K562 (cell line): ENCODE measurements at regions not wholly inside any gene's neighbourhood (a gene's known extent, or its start where the extent isn't known, plus 50 kb on each side); places are given as distances from the start of the nearest gene placed in this dataset.

Experiments
- ATAC-seq: fragments of 200-7000 bp; cut with Tn5 transposase; 3 replicates; pipeline ENCODE4 v1.9.1; 2020; ENCODE audit warnings: moderate library complexity
- BruUV-seq: library from RNA; stranded (reverse); fragments of 400-500 nt; replicated peaks from 2 replicates; lab custom pipeline; 2021; lab: Mats Ljungman, UMichigan
- CTCF ChIA-PET: fragments of 300-600 bp; formaldehyde crosslinking; extraction: SDS; loops from one replicate; lab custom pipeline; 2021; ENCODE audit warnings: low intra/inter-chr PET ratio; lab: Yijun Ruan, JAX
- POLR2A ChIA-PET: fragments of 300-600, 350-650 bp; sonication (Branson Sonifier 250); formaldehyde crosslinking; extraction: SDS; loops from one replicate; lab custom pipeline; 2021; ENCODE audit warnings: antibody characterized with exemption, inconsistent platforms; lab: Yijun Ruan, JAX
- DNase-seq, 4 experiments: peaks; one replicate each; pipeline versions ENCODE4 v3.0.0 to v3.0.0-alpha.2; 2011 to 2018; ENCODE audit warnings: low spot score in 3 of 4, mixed read lengths in 3 of 4; ENCODE audit errors: extremely low read depth in 1 of 4
- FAIRE-seq: peaks from 2 replicates; lab custom pipeline; 2011; peaks lifted over from hg19 to GRCh38; lab: Jason Lieb, UNC
- H2AFZ ChIP-seq: 2 replicates; pipeline ENCODE4 v1.6.0; 2011; ENCODE audit warnings: low read depth, low read length, control low read depth, inconsistent platforms
- H3K27ac ChIP-seq: fragments of 200-600 bp; 3 replicates; pipeline ENCODE4 v1.8.0; 2011; ENCODE audit warnings: low read depth, mild to moderate bottlenecking, control low read depth, inconsistent platforms, low read length, moderate library complexity, mixed read lengths; ENCODE audit errors: extremely low read depth
- H3K27me3 ChIP-seq, 2 experiments: fragments of 300-600 bp in 1 of 2; 2 replicates in 1 of 2; 3 replicates in 1 of 2; pipeline versions ENCODE4 v1.6.0 to v1.8.0; 2011; ENCODE audit warnings: inconsistent platforms in 2 of 2, low read length in 2 of 2, mild to moderate bottlenecking in 1 of 2, mixed read lengths in 1 of 2, moderate library complexity in 1 of 2; ENCODE audit not compliant: control insufficient read depth in 2 of 2, insufficient read depth in 2 of 2
- H3K36me3 ChIP-seq: fragments of 300-600 bp; 3 replicates; pipeline ENCODE4 v1.8.0; 2011; ENCODE audit warnings: mild to moderate bottlenecking, low read length, inconsistent platforms; ENCODE audit not compliant: control insufficient read depth, insufficient read depth
- H3K4me1 ChIP-seq, 2 experiments: fragments of 200-600 bp in 1 of 2; replicated peaks in 1 of 2; 2 replicates in 1 of 2; 3 replicates in 1 of 2; pipeline versions ENCODE4 v1.5.1 to v1.8.0; 2011; ENCODE audit warnings: inconsistent platforms in 2 of 2, low read length in 2 of 2, mild to moderate bottlenecking in 1 of 2, mixed read lengths in 1 of 2, moderate library complexity in 1 of 2; ENCODE audit not compliant: control insufficient read depth in 2 of 2, insufficient read depth in 2 of 2
- H3K4me2 ChIP-seq: 2 replicates; pipeline ENCODE4 v1.6.1; 2011; ENCODE audit warnings: low read length, control low read depth, inconsistent platforms, mixed read lengths; ENCODE audit not compliant: insufficient read depth
- H3K4me3 ChIP-seq: fragments of 200-600 bp; sonication (generic), shearing (Covaris generic); 2 replicates; pipeline ENCODE4 v1.5.1; 2016; ENCODE audit warnings: control low read depth, inconsistent platforms
- H3K79me2 ChIP-seq: fragments of 200-600 bp; 3 replicates; pipeline ENCODE4 v1.8.0; 2011; ENCODE audit warnings: low read length, inconsistent platforms; ENCODE audit not compliant: control insufficient read depth, insufficient read depth
- H3K9ac ChIP-seq, 2 experiments: 2 replicates each; pipeline versions ENCODE4 v1.6.0 to v1.6.1; 2011; ENCODE audit warnings: low read depth in 2 of 2, low read length in 2 of 2, control low read depth in 1 of 2, inconsistent platforms in 1 of 2, mild to moderate bottlenecking in 1 of 2, mixed read lengths in 1 of 2; ENCODE audit not compliant: insufficient read depth in 1 of 2
- H3K9me1 ChIP-seq: one replicate; pipeline ENCODE4 v1.6.0; 2011; ENCODE audit warnings: inconsistent platforms, mild to moderate bottlenecking, low read length, moderate library complexity; ENCODE audit not compliant: control insufficient read depth, insufficient read depth
- H3K9me3 ChIP-seq: replicated peaks from 2 replicates; pipeline ENCODE4 v1.5.1; 2011; ENCODE audit warnings: low read depth, low read length, inconsistent platforms; ENCODE audit not compliant: control insufficient read depth, insufficient read depth
- H4K20me1 ChIP-seq: replicated peaks from 2 replicates; pipeline ENCODE4 v1.6.1; 2011; ENCODE audit warnings: low read length, inconsistent platforms, mixed read lengths; ENCODE audit not compliant: control insufficient read depth, insufficient read depth
- ARID4B ChIP-seq: sonication (generic); formaldehyde crosslinking; IDR thresholded peaks from 2 replicates; pipeline ENCODE4 v1.8.0; 2022; ENCODE audit warnings: mild to moderate bottlenecking, missing genetic modification reagents
- HINFP ChIP-seq: fragments of 450-650 bp; conservative IDR thresholded peaks from 2 replicates; pipeline ENCODE4 v1.6.1; 2016; ENCODE audit warnings: missing genetic modification characterization, low read depth, mild to moderate bottlenecking, control low read depth, missing compliant biosample characterization
- HNRNPUL1 ChIP-seq: fragments of 200-400 bp; formaldehyde crosslinking; IDR thresholded peaks from 2 replicates; pipeline ENCODE4 v1.6.1; 2017; ENCODE audit warnings: low read length
- MLLT1 ChIP-seq, 2 experiments: fragments of 450-650 bp; IDR thresholded peaks; 2 replicates each; pipeline ENCODE4 v1.6.1; 2016
- NBN ChIP-seq: fragments of 450-650 bp; IDR thresholded peaks from 2 replicates; pipeline ENCODE4 v1.6.1; 2016; ENCODE audit warnings: low read depth, mild to moderate bottlenecking
- RFX1 ChIP-seq: fragments of 450-650 bp; IDR thresholded peaks from 2 replicates; pipeline ENCODE4 v1.6.1; 2016; ENCODE audit warnings: mild to moderate bottlenecking, moderate library complexity
- SAFB ChIP-seq: fragments of 200-400 bp; formaldehyde crosslinking; IDR thresholded peaks from 2 replicates; pipeline ENCODE4 v1.6.1; 2017; ENCODE audit warnings: low read depth, low read length, borderline replicate concordance
- SETDB1 ChIP-seq: IDR thresholded peaks from one replicate; pipeline ENCODE4 v1.6.1; 2012; ENCODE audit warnings: low read length, control low read depth, inconsistent platforms
- SRSF9 ChIP-seq: fragments of 200-400 bp; formaldehyde crosslinking; IDR thresholded peaks from 2 replicates; pipeline ENCODE4 v1.6.1; 2017; ENCODE audit warnings: low read depth, low read length, borderline replicate concordance
- TOE1 ChIP-seq, 2 experiments: fragments of 450-650 bp in 1 of 2; sonication (generic) in 1 of 2; formaldehyde crosslinking in 1 of 2; IDR thresholded peaks; 2 replicates each; pipeline versions ENCODE4 v1.7.1 to v1.8.0; 2016 to 2022; ENCODE audit warnings: borderline replicate concordance in 2 of 2, mild to moderate bottlenecking in 2 of 2, antibody characterized with exemption in 1 of 2, inconsistent platforms in 1 of 2, low read depth in 1 of 2, missing genetic modification reagents in 1 of 2, moderate library complexity in 1 of 2
- ZFP1 ChIP-seq: fragments of 450-650 bp; formaldehyde crosslinking; IDR thresholded peaks from 2 replicates; pipeline ENCODE4 v1.4.0; 2020; ENCODE audit warnings: mild to moderate bottlenecking, mixed read lengths
- ZNF512 ChIP-seq: IDR thresholded peaks from 2 replicates; pipeline ENCODE4 v1.6.1; 2016; ENCODE audit warnings: missing genetic modification characterization, missing compliant biosample characterization
- WGBS: fragments of 100-300 bp; shearing (Covaris generic); methylation state at CpG from one replicate; pipeline ENCODE4 v1.1.6; 2016; ENCODE audit warnings: low coverage, mixed read lengths; ENCODE audit not compliant: insufficient coverage; ENCODE audit errors: missing lambda C conversion rate; 5-methylcytosine and 5-hydroxymethylcytosine counted together
- in situ Hi-C: fragments of 300-500 bp; cut with MboI; formaldehyde crosslinking; loops from 4 replicates; pipeline ENCODE4 v1.15.0; 2018; ENCODE audit warnings: inconsistent platforms, mixed read lengths
- intact Hi-C: fragments of 100-400 bp; cut with micrococcal nuclease; formaldehyde crosslinking; loops from 2 replicates; pipeline ENCODE4 v1.14.2; 2022

- TF ChIP-seq ARID4B (CRISPR knock-in tag) (no peak), ZNF512 (tag) (no peak)
Measured at GRCh38 chr16:50858376-50858775, 116.5 kb downstream of the CYLD start (continued).

- DNase-seq (no peak), ATAC-seq (no peak), FAIRE-seq (no peak)
- intact Hi-C loops = no loop called here
- H3K9me3 ChIP-seq = no peaks in the 10 kb centered on the region
- H2AFZ ChIP-seq = no peak overlapping the region
- H3K4me3 ChIP-seq = no peak overlapping the region
- no peak overlapping the region for H3K4me2 ChIP-seq
- WGBS = 0% methylated on average over 4 of the region's 5 CpGs
- peaks cover 0 to 9% of the 10 kb centered on the region in 2 experiments; a peak in 2 of 5 replicates for H3K27me3 ChIP-seq
- H3K79me2 ChIP-seq = no peaks in the 10 kb centered on the region
- peaks cover 5% of the 10 kb centered on the region for H3K9me1 ChIP-seq
- CTCF ChIA-PET = no interaction called here
- no peaks in the 10 kb centered on the region for H4K20me1 ChIP-seq
- no peaks in the 10 kb centered on the region for H3K36me3 ChIP-seq
- no peak overlapping the region for H3K9ac ChIP-seq
- no peak overlapping the region for H3K27ac ChIP-seq
- POLR2A ChIA-PET = no interaction called here
- no TSS peak for BruUV-seq
- H3K4me1 ChIP-seq = no peaks in the 10 kb centered on the region
- in situ Hi-C loops = no loop called here
- TF ChIP-seq SRSF9 (no peak), ZFP1 (CRISPR knock-in tag) (no peak), NBN (no peak), RFX1 (no peak), MLLT1 (IDR thresholded peaks at IDR 0.05) (no peak), SAFB (no peak), TOE1 (IDR thresholded peaks at IDR 0.05; ENCODE audit: borderline replicate concordance) (no peak), TOE1 (CRISPR knock-in tag; IDR thresholded peaks at IDR 0.05; ENCODE audit: borderline replicate concordance, low read depth) (no peak), HINFP (no peak), HNRNPUL1 (no peak), SETDB1 (no peak)
Measured at GRCh38 chr16:50857881-50858280, 116.0 kb downstream of the CYLD start.
